ENCODE measurements at regions not wholly inside any gene's neighbourhood (a gene's known extent, or its start where the extent isn't known, plus 50 kb on each side); places are given as distances from the start of the nearest gene placed in this dataset.

DNA sequence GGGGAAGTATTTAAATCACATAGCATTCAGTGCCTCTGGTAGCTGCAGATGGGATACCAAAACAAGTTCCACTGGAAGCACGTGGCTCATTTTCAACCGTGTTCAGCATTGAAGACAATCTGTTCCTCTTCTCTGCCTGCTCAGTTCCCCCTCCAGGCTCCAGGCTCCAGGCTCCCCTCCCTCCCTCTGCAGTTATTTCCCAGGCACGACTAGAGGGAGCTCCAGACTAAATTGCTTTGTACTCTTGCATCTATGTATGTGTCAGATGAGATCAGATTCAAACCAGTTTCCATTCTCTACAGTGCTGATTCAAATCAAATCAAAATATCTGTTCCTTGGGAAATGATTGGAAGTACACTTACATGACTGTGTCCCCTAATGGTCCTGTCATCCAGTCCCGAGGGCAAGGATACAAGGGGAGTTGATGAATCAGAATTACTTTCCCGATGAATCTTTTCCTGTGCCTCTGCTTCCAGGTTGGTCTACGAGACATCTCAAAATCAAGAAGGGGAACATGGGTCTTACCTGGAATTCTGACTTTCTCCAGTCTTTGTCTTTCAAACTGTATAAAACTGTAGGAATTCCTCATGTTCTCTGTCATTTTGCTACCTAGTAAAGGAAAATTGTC, 600.5 kb downstream of the EDEM1 start:
- TF ChIP-seq, protein P1, sequence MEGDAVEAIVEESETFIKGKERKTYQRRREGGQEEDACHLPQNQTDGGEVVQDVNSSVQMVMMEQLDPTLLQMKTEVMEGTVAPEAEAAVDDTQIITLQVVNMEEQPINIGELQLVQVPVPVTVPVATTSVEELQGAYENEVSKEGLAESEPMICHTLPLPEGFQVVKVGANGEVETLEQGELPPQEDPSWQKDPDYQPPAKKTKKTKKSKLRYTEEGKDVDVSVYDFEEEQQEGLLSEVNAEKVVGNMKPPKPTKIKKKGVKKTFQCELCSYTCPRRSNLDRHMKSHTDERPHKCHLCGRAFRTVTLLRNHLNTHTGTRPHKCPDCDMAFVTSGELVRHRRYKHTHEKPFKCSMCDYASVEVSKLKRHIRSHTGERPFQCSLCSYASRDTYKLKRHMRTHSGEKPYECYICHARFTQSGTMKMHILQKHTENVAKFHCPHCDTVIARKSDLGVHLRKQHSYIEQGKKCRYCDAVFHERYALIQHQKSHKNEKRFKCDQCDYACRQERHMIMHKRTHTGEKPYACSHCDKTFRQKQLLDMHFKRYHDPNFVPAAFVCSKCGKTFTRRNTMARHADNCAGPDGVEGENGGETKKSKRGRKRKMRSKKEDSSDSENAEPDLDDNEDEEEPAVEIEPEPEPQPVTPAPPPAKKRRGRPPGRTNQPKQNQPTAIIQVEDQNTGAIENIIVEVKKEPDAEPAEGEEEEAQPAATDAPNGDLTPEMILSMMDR (IDR thresholded peaks at IDR 0.05; ENCODE audit: unreplicated experiment in 3 of 3) = peak; percentile 49 to 59 (median 55)
- Mint-ChIP-seq H3K9me3 (peaks cover 5% of the 10 kb centered on the region), H3K4me3 (no peak overlapping the region), H3K27ac (peak overlapping the region in 1 of 3 experiments; percentile 1), H3K4me1 (peaks cover 19% of the 10 kb centered on the region), H3K36me3 (ENCODE audit: low read depth) (no peaks in the 10 kb centered on the region), H3K27me3 (ENCODE audit: low read depth) (no peaks in the 10 kb centered on the region)

DNA sequence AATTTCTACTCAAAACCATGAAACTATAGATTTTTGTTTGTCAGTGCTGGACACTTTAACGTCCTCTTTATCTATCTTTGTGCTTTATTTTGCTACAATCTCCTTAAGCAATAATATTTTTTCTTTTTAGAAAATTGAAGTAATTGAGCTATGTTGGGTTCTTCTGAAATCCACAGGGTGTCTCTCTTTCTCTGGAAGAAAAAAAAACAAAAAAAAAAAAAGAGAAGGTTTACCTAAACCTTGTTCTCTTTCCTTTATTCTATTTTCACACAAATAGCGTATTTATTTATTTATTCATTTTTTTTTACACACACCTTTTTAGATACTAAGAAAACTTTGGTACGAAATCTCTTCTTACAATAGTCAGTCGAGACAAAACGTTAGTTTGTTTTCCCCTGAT, 601.0 kb downstream of the EDEM1 start:
- Mint-ChIP-seq H3K36me3 (ENCODE audit: low read depth) (no peaks in the 10 kb centered on the region), H3K4me1 (peaks cover 19% of the 10 kb centered on the region), H3K4me3 (no peak overlapping the region), H3K9me3 (peaks cover 5% of the 10 kb centered on the region), H3K27me3 (ENCODE audit: low read depth) (no peaks in the 10 kb centered on the region), H3K27ac (no peak overlapping the region)
- TF ChIP-seq, protein P1 (IDR thresholded peaks at IDR 0.05; ENCODE audit: unreplicated experiment in 3 of 3) = peak in 1 of 3 experiments; percentile 17

DNA sequence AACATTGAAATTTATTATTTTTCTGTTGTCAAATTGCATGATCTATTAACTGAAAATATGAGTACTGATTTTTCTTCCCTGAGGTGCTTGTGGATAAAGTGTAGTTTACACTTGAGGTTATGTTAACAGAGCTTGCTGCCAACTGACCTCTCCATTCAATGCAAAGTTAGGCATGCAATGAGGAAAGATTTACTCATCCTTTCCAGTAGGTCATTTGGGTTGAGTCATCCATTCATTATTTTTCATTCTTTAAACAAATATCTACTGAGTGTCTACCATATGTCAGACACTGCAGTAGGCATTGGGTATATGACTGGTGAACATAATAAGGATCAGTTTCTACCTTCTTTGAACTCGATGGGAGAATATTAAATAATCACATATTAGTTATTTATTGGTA, 604.1 kb downstream of the EDEM1 start:
- H3K4me3 Mint-ChIP-seq = no peak overlapping the region
- H3K27me3 Mint-ChIP-seq (ENCODE audit: low read depth) = no peaks in the 10 kb centered on the region
- TF ChIP-seq, protein P1 (IDR thresholded peaks at IDR 0.05; ENCODE audit: unreplicated experiment in 3 of 3) = no peak
- H3K27ac Mint-ChIP-seq = no peak overlapping the region
- H3K4me1 Mint-ChIP-seq = peaks cover 19% of the 10 kb centered on the region
- H3K9me3 Mint-ChIP-seq = peaks cover 17% of the 10 kb centered on the region
- H3K36me3 Mint-ChIP-seq (ENCODE audit: low read depth) = no peaks in the 10 kb centered on the region

DNA sequence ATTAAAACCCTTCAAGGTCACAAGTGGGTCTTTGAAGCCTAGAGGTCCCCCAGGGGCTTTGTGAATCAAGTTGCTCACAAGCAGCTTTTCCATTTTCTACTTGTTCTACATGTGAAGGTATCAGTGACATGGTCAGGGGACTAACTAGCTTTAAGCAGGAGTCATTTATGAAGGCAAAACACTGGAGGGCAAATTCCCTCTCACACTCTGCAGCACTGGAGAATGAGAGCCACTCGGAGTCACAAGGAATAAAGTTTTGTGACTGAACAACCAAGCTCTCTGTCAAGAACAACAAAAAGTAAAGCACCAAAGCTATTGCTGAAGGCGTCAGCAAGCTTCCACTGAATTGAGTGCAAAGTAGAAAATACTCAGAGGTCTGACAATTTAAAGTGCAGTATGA, 609.0 kb downstream of the EDEM1 start:
- Mint-ChIP-seq H3K27me3 (ENCODE audit: low read depth) (no peaks in the 10 kb centered on the region), H3K27ac (peak overlapping the region in 2 of 3 experiments; percentile 13 to 80), H3K36me3 (ENCODE audit: low read depth) (no peaks in the 10 kb centered on the region), H3K4me3 (no peak overlapping the region), H3K9me3 (peaks cover 17% of the 10 kb centered on the region), H3K4me1 (no peaks in the 10 kb centered on the region)
- TF ChIP-seq, protein P1 (IDR thresholded peaks at IDR 0.05; ENCODE audit: unreplicated experiment in 3 of 3) = no peak

DNA sequence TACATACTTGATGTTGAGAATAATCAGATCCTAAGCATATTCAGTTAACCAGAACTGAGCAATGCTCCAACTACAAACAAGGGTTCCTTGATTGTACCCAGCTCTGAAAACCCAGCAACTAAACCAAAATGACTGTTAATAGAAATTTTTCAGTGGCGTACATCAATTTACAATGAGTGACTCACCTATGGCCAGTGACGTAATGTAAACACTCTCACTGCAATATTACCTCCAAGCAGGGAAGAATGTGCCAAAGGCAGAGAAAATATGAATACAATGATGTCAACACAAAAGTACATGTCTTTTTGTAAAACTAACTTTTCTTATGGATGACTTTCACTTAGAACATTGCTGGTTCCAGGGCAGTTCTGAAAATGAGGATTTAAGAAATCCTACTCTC, 611.3 kb downstream of the EDEM1 start:
- TF ChIP-seq, protein P1 (IDR thresholded peaks at IDR 0.05; ENCODE audit: unreplicated experiment in 3 of 3) = no peak
- H3K4me1 Mint-ChIP-seq = no peaks in the 10 kb centered on the region
- H3K27ac Mint-ChIP-seq = no peak overlapping the region
- no peaks in the 10 kb centered on the region for H3K36me3 Mint-ChIP-seq (ENCODE audit: low read depth)
- H3K9me3 Mint-ChIP-seq = peaks cover 10% of the 10 kb centered on the region
- H3K27me3 Mint-ChIP-seq (ENCODE audit: low read depth) = no peaks in the 10 kb centered on the region
- H3K4me3 Mint-ChIP-seq = no peak overlapping the region

DNA sequence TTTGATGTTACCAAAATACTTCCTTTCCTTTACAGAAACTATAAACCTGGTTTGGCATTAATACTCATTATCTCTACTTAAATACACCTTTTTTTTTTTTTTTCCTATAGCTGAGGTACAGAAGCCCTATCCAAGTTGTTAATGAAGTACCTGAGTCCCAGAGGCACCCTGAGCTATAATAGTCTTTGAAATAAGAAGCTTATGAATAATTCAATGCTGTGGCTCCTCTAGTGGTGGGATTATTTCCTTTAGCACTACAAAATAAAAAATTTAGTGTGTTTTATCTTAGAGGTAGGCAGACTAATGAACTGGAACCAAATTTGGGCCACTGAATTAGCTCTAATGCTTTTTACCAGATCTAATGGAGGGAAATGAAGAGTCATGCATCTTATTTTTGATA, 611.9 kb downstream of the EDEM1 start:
- H3K4me3 Mint-ChIP-seq = no peak overlapping the region
- no peaks in the 10 kb centered on the region for H3K4me1 Mint-ChIP-seq
- no peaks in the 10 kb centered on the region for H3K36me3 Mint-ChIP-seq (ENCODE audit: low read depth)

More for the DNA sequence above, 611.9 kb downstream of the EDEM1 start:
- TF ChIP-seq, protein P1 (IDR thresholded peaks at IDR 0.05; ENCODE audit: unreplicated experiment in 3 of 3) = no peak
- Mint-ChIP-seq H3K27ac (no peak overlapping the region), H3K9me3 (peaks cover 4% of the 10 kb centered on the region), H3K27me3 (ENCODE audit: low read depth) (no peaks in the 10 kb centered on the region)
